Effector memory CD8-positive, alpha-beta T cell (primary cell): ENCODE measurements at regions not wholly inside any gene's neighbourhood (a gene's known extent, or its start where the extent isn't known, plus 50 kb on each side); places are given as distances from the start of the nearest gene placed in this dataset.

Source experiments
- ATAC-seq: fragments of 150-1000 bp; cut with Tn5 transposase; replicated peaks from 2 replicates; pipeline ENCODE4 v1.10.0; 2021; ENCODE audit warnings: mild to moderate bottlenecking, moderate library complexity
- DNase-seq, 3 experiments: peaks; one replicate each; pipeline ENCODE4 v3.0.0; 2021
- H3K27ac Mint-ChIP-seq, 2 donors: one replicate each; pipeline ENCODE4 v1.8.0; 2022; ENCODE audit warnings: mild to moderate bottlenecking in 2 of 2, mixed read lengths in 2 of 2, moderate library complexity in 2 of 2
- H3K27me3 Mint-ChIP-seq, 2 donors: one replicate each; pipeline ENCODE4 v1.8.0; 2022; ENCODE audit warnings: mixed read lengths in 2 of 2
- H3K36me3 Mint-ChIP-seq: one replicate; pipeline ENCODE4 v1.8.0; 2022; ENCODE audit warnings: mild to moderate bottlenecking, moderate library complexity, mixed read lengths; ENCODE audit not compliant: insufficient read depth
- H3K4me1 Mint-ChIP-seq, 2 donors: one replicate each; pipeline ENCODE4 v1.8.0; 2022; ENCODE audit warnings: low read depth in 2 of 2, mixed read lengths in 2 of 2
- H3K4me3 Mint-ChIP-seq, 2 donors: one replicate each; pipeline ENCODE4 v1.8.0; 2022; ENCODE audit warnings: mild to moderate bottlenecking in 2 of 2, mixed read lengths in 2 of 2, moderate library complexity in 2 of 2
- H3K9me3 Mint-ChIP-seq, 2 donors: one replicate each; pipeline ENCODE4 v1.8.0; 2022; ENCODE audit warnings: mixed read lengths in 2 of 2

GRCh38 chr15:70479056-70479455 lies 284.3 kb downstream of the UACA start:
- ATAC-seq = no peak
- no peak for DNase-seq
- Mint-ChIP-seq H3K27ac (no peak overlapping the region), H3K4me1 (peaks cover 38 to 60% of the 10 kb centered on the region in 2 donors), H3K9me3 (no peaks in the 10 kb centered on the region), H3K27me3 (peaks cover 9 to 34% of the 10 kb centered on the region in 2 donors), H3K4me3 (peak overlapping the region; percentile 16 to 30), H3K36me3 (peaks cover 13% of the 10 kb centered on the region)

- ATAC-seq = no peak
- Mint-ChIP-seq H3K4me1 (peaks cover 38 to 59% of the 10 kb centered on the region in 2 donors), H3K27ac (no peak overlapping the region), H3K4me3 (peak overlapping the region; percentile 16 to 30), H3K27me3 (peaks cover 9 to 34% of the 10 kb centered on the region in 2 donors), H3K36me3 (peaks cover 13% of the 10 kb centered on the region), H3K9me3 (no peaks in the 10 kb centered on the region)
- DNase-seq = no peak
These were observed 284.9 kb downstream of the UACA start for GRCh38 chr15:70478251-70478990.

DNA sequence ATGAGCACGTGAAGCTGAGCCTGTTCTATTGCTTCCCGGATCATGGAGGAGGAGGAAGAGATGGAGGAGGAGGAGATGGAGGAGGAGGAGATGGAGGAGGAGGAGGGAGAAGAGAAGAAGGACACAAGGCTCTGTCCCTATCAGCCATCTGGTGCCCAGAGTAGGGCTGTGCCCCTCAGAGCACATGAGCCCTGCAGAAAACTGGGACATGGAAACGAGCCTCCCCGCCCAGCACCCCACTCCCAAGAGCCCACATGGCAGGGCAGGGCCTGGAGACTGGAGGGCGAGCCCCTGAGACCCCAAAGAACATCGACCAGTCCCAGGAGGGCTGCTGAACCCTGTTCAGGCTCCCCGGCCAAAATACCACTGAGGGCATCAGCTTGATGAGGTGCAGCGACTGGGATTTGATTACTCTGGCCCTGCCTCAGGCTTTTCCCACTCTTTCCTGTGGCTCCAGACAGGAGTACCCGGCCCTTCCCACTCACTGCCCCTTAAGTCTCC lies 285.6 kb downstream of the UACA start:
- no peak for ATAC-seq
- H3K27ac Mint-ChIP-seq = no peak overlapping the region
- H3K4me1 Mint-ChIP-seq = peaks cover 38 to 55% of the 10 kb centered on the region in 2 donors
- H3K9me3 Mint-ChIP-seq = no peaks in the 10 kb centered on the region
- H3K36me3 Mint-ChIP-seq = peaks cover 13% of the 10 kb centered on the region
- no peak for DNase-seq
- H3K4me3 Mint-ChIP-seq = peak overlapping the region in 1 of 2 donors; percentile 17
- H3K27me3 Mint-ChIP-seq = peaks cover 9 to 34% of the 10 kb centered on the region in 2 donors

DNA sequence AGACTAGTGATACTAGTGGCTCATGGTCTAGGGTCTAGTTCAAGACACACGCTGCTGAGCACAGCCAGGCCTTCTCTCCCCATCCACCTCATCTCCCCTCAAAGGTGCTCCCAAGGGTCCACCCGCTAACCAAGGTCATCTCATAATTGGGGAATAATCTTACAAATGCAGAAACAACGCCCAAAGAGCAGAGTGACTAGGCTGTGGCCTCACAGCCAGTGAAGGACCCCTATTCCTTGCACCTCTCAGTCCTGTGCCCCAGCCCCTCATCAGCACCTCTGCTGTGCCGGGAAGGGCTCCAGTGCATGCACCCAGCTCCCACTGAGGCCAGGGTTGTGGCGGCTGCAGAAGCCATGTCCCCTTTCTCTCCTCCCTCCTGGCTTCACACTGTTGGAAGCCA lies 286.9 kb downstream of the UACA start:
- Mint-ChIP-seq H3K36me3 (peaks cover 9% of the 10 kb centered on the region), H3K27me3 (peaks cover 0 to 34% of the 10 kb centered on the region in 2 donors), H3K4me3 (no peak overlapping the region), H3K9me3 (no peaks in the 10 kb centered on the region), H3K4me1 (peaks cover 31 to 46% of the 10 kb centered on the region in 2 donors), H3K27ac (no peak overlapping the region)
- no peak for DNase-seq
- no peak for ATAC-seq

- Mint-ChIP-seq H3K9me3 (no peaks in the 10 kb centered on the region), H3K36me3 (peaks cover 9% of the 10 kb centered on the region), H3K27me3 (peaks cover 0 to 34% of the 10 kb centered on the region in 2 donors), H3K27ac (peak overlapping the region in 1 of 2 donors; percentile 81), H3K4me1 (peaks cover 31 to 46% of the 10 kb centered on the region in 2 donors), H3K4me3 (no peak overlapping the region)
- ATAC-seq (no peak), DNase-seq (no peak)
These were observed 287.4 kb downstream of the UACA start for GRCh38 chr15:70475921-70476320.

DNA sequence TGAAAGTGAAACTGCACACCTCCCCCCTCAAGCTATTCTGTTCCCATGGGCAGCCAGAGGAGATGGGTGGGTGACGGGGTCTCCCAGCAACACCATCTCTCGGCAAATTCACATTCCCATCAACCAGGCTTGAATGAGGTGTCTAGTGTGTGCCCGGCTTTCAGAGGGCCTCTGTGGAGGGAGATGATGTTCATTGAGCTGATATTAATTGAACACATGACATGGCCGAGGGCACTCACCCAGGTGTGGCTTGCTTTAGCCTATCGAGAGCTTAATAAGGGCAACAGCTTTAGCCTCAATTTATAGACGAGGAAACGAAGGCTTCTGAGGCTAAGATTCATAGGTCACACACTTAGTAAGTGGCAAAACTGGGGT lies 288.0 kb downstream of the UACA start:
- Mint-ChIP-seq H3K4me1 (peaks cover 28 to 43% of the 10 kb centered on the region in 2 donors), H3K27me3 (peaks cover 0 to 34% of the 10 kb centered on the region in 2 donors)

DNA sequence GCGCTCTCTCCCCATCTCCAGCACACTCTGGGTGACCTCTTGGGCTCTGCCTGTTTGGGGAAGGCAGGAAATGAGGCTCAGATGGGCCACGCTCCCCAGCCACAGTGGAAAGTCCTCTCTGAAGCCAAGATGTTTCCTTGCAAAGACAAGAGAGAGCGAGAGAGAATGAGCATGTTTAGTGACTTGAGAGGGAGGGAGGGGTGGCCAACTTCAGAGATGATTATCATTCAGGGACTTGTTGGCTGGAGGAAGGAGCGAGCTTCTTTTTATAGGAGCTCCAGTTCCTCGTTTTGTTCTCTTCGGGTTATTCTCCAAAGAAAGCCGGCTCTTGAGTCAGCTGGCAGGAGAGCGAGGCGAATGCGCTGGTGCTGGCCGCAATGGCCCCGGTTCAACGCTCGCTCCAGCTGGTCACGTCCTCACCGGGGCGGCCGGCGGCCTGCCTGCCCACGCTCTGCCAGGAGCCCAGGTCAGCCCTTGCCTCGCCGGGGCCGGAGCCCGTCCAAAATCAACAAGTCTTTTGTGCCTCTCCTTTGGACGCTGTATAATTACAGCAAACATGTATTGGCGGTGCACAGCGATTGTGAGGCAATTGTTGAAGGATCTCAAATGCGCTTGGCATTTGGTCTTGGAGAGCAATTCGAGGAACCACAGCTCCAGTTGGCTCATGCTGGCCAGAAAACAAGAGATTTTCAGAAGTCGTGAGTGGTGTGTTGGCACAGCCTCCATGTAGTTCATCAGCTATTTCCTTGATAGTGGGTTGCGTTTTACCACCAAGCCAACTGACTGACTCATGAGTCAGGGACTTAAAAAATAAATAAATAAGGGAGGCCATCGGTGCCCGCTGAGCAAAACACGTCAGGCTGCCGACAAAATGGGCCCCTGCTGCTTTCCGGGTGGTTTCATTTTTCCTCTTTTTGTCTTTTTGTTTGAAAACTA lies 288.6 kb downstream of the UACA start:
- H3K9me3 Mint-ChIP-seq = no peaks in the 10 kb centered on the region
- peak in 2 of 3 experiments; percentile 31 to 33 for DNase-seq
- peaks cover 0 to 34% of the 10 kb centered on the region in 2 donors for H3K27me3 Mint-ChIP-seq
- H3K27ac Mint-ChIP-seq = peak overlapping the region in 1 of 2 donors; percentile 81
- H3K4me1 Mint-ChIP-seq = peaks cover 22 to 37% of the 10 kb centered on the region in 2 donors
- peak overlapping the region; percentile 48 to 78 for H3K4me3 Mint-ChIP-seq
- ATAC-seq = peak; percentile 91
- H3K36me3 Mint-ChIP-seq = peaks cover 9% of the 10 kb centered on the region

More for the DNA sequence above, 288.0 kb downstream of the UACA start:
- ATAC-seq (no peak), DNase-seq (no peak)
- Mint-ChIP-seq H3K9me3 (no peaks in the 10 kb centered on the region), H3K4me3 (peak overlapping the region; percentile 48 to 78), H3K27ac (peak overlapping the region in 1 of 2 donors; percentile 81), H3K36me3 (peaks cover 9% of the 10 kb centered on the region)

DNA sequence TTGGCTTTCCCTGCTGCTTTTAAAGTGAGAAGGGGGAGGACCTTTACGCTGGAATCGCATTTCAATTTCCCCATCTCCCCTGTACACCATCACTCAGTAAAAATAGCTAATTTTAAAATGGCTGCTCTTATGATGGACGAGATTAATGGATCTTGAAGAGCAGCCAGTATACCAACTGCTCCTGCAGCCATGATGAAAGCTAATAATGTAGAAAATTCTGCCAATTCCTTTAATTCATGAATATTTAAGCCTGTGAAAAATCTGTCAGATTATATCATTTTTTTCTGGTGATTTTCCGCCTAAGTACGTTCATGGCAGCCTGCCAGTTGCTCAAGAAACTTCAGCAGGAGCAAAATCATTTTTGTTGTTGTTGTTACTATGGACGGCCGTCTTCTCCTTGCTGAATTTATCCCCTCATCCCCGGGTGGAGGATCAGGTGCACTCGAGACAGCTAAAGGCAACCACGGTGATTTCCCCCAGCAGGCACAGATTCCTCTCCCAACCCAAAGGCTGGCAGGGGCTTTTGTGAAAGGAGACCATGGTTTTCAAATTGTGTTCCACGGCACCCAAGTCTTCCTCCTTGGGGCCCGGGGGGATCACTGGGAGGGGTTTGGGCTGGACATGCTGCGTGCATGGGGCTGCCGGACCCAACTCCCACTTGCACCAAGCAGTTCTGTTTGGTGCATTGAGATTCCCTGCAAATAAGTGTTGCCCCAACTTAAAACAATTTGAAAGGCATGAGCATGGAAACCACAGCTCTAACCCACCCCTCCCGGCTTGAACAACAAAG lies 289.6 kb downstream of the UACA start:
- Mint-ChIP-seq H3K9me3 (no peaks in the 10 kb centered on the region), H3K36me3 (peaks cover 9% of the 10 kb centered on the region), H3K4me1 (peaks cover 19 to 31% of the 10 kb centered on the region in 2 donors), H3K27ac (no peak overlapping the region), H3K4me3 (peak overlapping the region in 1 of 2 donors; percentile 33), H3K27me3 (peaks cover 6 to 44% of the 10 kb centered on the region in 2 donors)
- no peak for DNase-seq
- no peak for ATAC-seq

- Mint-ChIP-seq H3K27ac (no peak overlapping the region), H3K27me3 (peaks cover 16 to 51% of the 10 kb centered on the region in 2 donors), H3K36me3 (peaks cover 13% of the 10 kb centered on the region), H3K9me3 (no peaks in the 10 kb centered on the region), H3K4me1 (peaks cover 17 to 21% of the 10 kb centered on the region in 2 donors), H3K4me3 (no peak overlapping the region)
- DNase-seq (no peak), ATAC-seq (no peak)
These were observed 291.8 kb downstream of the UACA start for GRCh38 chr15:70471517-70471916.

- DNase-seq = no peak
- no peak overlapping the region for H3K27ac Mint-ChIP-seq
- no peak for ATAC-seq
- H3K27me3 Mint-ChIP-seq = peaks cover 17 to 51% of the 10 kb centered on the region in 2 donors
- no peak overlapping the region for H3K4me3 Mint-ChIP-seq
- no peaks in the 10 kb centered on the region for H3K9me3 Mint-ChIP-seq
- H3K4me1 Mint-ChIP-seq = peaks cover 14 to 17% of the 10 kb centered on the region in 2 donors
- peaks cover 10% of the 10 kb centered on the region for H3K36me3 Mint-ChIP-seq
These were observed 292.7 kb downstream of the UACA start for GRCh38 chr15:70470556-70471191.

- ATAC-seq = no peak
- H3K4me1 Mint-ChIP-seq = peaks cover 7 to 9% of the 10 kb centered on the region in 2 donors
- H3K27me3 Mint-ChIP-seq = peaks cover 20 to 51% of the 10 kb centered on the region in 2 donors
- no peak overlapping the region for H3K4me3 Mint-ChIP-seq
- no peak overlapping the region for H3K27ac Mint-ChIP-seq
- peaks cover 4% of the 10 kb centered on the region for H3K36me3 Mint-ChIP-seq
- H3K9me3 Mint-ChIP-seq = no peaks in the 10 kb centered on the region
- DNase-seq = no peak
These were observed 293.5 kb downstream of the UACA start for GRCh38 chr15:70469651-70470555.

GRCh38 chr15:70469182-70469581 lies 294.2 kb downstream of the UACA start:
- H3K4me3 Mint-ChIP-seq = no peak overlapping the region
- H3K27ac Mint-ChIP-seq = no peak overlapping the region
- peaks cover 20 to 49% of the 10 kb centered on the region in 2 donors for H3K27me3 Mint-ChIP-seq
- H3K4me1 Mint-ChIP-seq = peaks cover 5% of the 10 kb centered on the region in 2 donors
- ATAC-seq (no peak), DNase-seq (no peak)
- H3K9me3 Mint-ChIP-seq = no peaks in the 10 kb centered on the region
- peaks cover 4% of the 10 kb centered on the region for H3K36me3 Mint-ChIP-seq
